Colonic mucosa (tissue), 4 donors: ENCODE measurements at regions not wholly inside any gene's neighbourhood (a gene's known extent, or its start where the extent isn't known, plus 50 kb on each side); places are given as distances from the start of the nearest gene placed in this dataset.

Experiments used
- DNase-seq: peaks from one replicate; pipeline ENCODE4 v3.0.0-alpha.2; 2020
- H3K27ac ChIP-seq: fragments of 200-600 bp; one replicate; pipeline ENCODE4 v1.8.0; 2021
- H3K27me3 ChIP-seq: fragments of 200-600 bp; one replicate; pipeline ENCODE4 v1.8.0; 2021
- H3K36me3 ChIP-seq: fragments of 200-600 bp; one replicate; pipeline ENCODE4 v1.8.0; 2021
- H3K4me1 ChIP-seq: fragments of 200-600 bp; one replicate; pipeline ENCODE4 v1.8.0; 2021; ENCODE audit warnings: mild to moderate bottlenecking
- H3K4me3 ChIP-seq: fragments of 200-600 bp; one replicate; pipeline ENCODE4 v1.8.0; 2021
- H3K9ac ChIP-seq, 2 donors: one replicate each; pipeline ENCODE4 v1.7.0; 2013; ENCODE audit warnings: control low read depth in 2 of 2, low read depth in 2 of 2, low read length in 2 of 2
- H3K9me3 ChIP-seq: fragments of 200-600 bp; one replicate; pipeline ENCODE4 v1.8.0; 2021
- intact Hi-C: fragments of 100-400 bp; cut with DNase I; formaldehyde crosslinking; loops from one replicate; pipeline ENCODE4 v1.14.1; 2022
- TF ChIP-seq, protein P1 (sequence below): fragments of 200-600 bp; IDR thresholded peaks from one replicate; pipeline ENCODE4 v1.8.0; 2022; ENCODE audit warnings: antibody characterized with exemption, mild to moderate bottlenecking
- donor health status: healthy.
- donor health status: DM: no; HTN: no; CAD: no.
- donor health status: DM: no; HTN: no; CAD: no.

DNA sequence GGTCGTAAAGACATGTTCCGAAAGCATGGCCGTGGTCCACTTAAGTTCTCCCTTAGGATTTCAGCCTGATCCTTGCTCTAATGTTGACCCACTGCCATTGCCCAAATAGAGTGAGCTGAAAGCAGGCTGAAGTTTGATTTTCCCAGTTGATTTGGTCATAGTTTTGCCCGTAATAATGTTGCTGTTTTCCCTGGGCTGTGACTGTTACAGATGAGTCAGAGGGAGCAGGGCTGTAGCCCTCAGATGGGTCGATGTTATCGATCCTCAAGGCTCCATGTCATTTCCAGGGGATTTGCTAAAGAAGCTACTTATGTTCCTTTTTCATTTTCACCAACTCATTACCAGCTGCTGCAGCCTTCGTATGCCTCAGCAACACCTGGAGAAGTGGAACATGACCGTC is 169.0 kb upstream of the ZFHX3 start:
- Histone ChIP-seq H3K27ac (no peak overlapping the region), H3K36me3 (no peaks in the 10 kb centered on the region), H3K4me3 (no peak overlapping the region), H3K27me3 (no peaks in the 10 kb centered on the region), H3K9ac (no peak overlapping the region), H3K9me3 (no peaks in the 10 kb centered on the region), H3K4me1 (no peaks in the 10 kb centered on the region)
- intact Hi-C loops: no loop called here
- TF ChIP-seq, protein P1, sequence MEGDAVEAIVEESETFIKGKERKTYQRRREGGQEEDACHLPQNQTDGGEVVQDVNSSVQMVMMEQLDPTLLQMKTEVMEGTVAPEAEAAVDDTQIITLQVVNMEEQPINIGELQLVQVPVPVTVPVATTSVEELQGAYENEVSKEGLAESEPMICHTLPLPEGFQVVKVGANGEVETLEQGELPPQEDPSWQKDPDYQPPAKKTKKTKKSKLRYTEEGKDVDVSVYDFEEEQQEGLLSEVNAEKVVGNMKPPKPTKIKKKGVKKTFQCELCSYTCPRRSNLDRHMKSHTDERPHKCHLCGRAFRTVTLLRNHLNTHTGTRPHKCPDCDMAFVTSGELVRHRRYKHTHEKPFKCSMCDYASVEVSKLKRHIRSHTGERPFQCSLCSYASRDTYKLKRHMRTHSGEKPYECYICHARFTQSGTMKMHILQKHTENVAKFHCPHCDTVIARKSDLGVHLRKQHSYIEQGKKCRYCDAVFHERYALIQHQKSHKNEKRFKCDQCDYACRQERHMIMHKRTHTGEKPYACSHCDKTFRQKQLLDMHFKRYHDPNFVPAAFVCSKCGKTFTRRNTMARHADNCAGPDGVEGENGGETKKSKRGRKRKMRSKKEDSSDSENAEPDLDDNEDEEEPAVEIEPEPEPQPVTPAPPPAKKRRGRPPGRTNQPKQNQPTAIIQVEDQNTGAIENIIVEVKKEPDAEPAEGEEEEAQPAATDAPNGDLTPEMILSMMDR: no peak
- no peak for DNase-seq

GRCh38 chr16:73215678-73216377 is 167.9 kb upstream of the ZFHX3 start:
- Histone ChIP-seq H3K4me3 (no peak overlapping the region), H3K27ac (no peak overlapping the region), H3K9ac (no peak overlapping the region), H3K36me3 (no peaks in the 10 kb centered on the region), H3K27me3 (no peaks in the 10 kb centered on the region), H3K4me1 (no peaks in the 10 kb centered on the region), H3K9me3 (no peaks in the 10 kb centered on the region)
- intact Hi-C loops: no loop called here
- TF ChIP-seq, protein P1: no peak
- DNase-seq: no peak

- no peak overlapping the region for H3K27ac ChIP-seq
- H3K27me3 ChIP-seq: no peaks in the 10 kb centered on the region
- no peak overlapping the region for H3K4me3 ChIP-seq
- no peaks in the 10 kb centered on the region for H3K4me1 ChIP-seq
- no peaks in the 10 kb centered on the region for H3K36me3 ChIP-seq
- intact Hi-C loops: no loop called here
- TF ChIP-seq, protein P1: no peak
- H3K9me3 ChIP-seq: no peaks in the 10 kb centered on the region
- H3K9ac ChIP-seq: no peak overlapping the region
- no peak for DNase-seq
Observed at GRCh38 chr16:73214825-73215677, 167.1 kb upstream of the ZFHX3 start.

- Histone ChIP-seq H3K9ac (no peak overlapping the region), H3K4me3 (no peak overlapping the region), H3K36me3 (no peaks in the 10 kb centered on the region), H3K4me1 (no peaks in the 10 kb centered on the region), H3K27me3 (no peaks in the 10 kb centered on the region), H3K27ac (no peak overlapping the region), H3K9me3 (no peaks in the 10 kb centered on the region)
- intact Hi-C loops: no loop called here
- no peak for DNase-seq
- TF ChIP-seq, protein P1: no peak
Observed at GRCh38 chr16:73213732-73214455, 166.0 kb upstream of the ZFHX3 start.

DNA sequence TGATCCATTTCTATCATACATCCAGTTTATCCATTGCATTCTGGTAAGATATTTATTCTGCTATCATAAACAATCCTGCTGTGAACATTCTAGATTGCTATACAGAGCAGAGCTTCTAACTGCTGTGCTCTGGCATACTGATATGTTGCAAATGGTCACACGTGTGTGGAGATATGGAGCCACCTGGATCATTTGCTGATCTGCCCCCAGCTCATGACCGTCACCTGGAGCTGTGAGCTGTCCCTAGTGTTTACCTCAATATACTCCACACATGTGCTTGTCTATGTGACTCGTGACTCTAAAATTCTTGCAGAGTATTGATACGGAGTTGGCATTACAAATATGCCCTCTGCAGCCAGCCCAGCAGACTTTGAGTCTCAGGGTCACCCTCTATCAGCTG is 164.5 kb upstream of the ZFHX3 start:
- TF ChIP-seq, protein P1: no peak
- Histone ChIP-seq H3K9me3 (no peaks in the 10 kb centered on the region), H3K27me3 (no peaks in the 10 kb centered on the region), H3K9ac (no peak overlapping the region), H3K4me3 (no peak overlapping the region), H3K36me3 (no peaks in the 10 kb centered on the region), H3K4me1 (no peaks in the 10 kb centered on the region), H3K27ac (no peak overlapping the region)
- DNase-seq: no peak
- intact Hi-C loops: no loop called here
